ENCODE measurements at regions not wholly inside any gene's neighbourhood (a gene's known extent, or its start where the extent isn't known, plus 50 kb on each side); places are given as distances from the start of the nearest gene placed in this dataset.

- no peaks in the 10 kb centered on the region for H3K9me3 ChIP-seq
- DNase-seq: no peak
- no peak for TF ChIP-seq USF2 (IDR thresholded peaks at IDR 0.05; ENCODE audit: borderline replicate concordance, low read depth, low read length)
- no peak for TF ChIP-seq GABPA (IDR thresholded peaks at IDR 0.05; ENCODE audit: low read depth)
- no peak for TF ChIP-seq CHD2 (IDR thresholded peaks at IDR 0.05; ENCODE audit: low read length, partially characterized antibody)
- no peak for TF ChIP-seq TEAD4 (IDR thresholded peaks at IDR 0.05; ENCODE audit: borderline replicate concordance, insufficient read depth)
- WGBS (ENCODE audit: low lambda C conversion rate): 58% methylated on average over 7 of the region's 7 CpGs
- POLR2A ChIA-PET: no interaction called here
- no peaks in the 10 kb centered on the region for H3K79me2 ChIP-seq (ENCODE audit: insufficient read depth)
- H3K27ac ChIP-seq (ENCODE audit: low read depth in 2 of 2, low read length in 1 of 2): no peak overlapping the region
- H3F3A ChIP-seq (replicated peaks; ENCODE audit: insufficient read depth): no peaks in the 10 kb centered on the region
- no peaks in the 10 kb centered on the region for H4K20me1 ChIP-seq (ENCODE audit: insufficient read depth)
- no peaks in the 10 kb centered on the region for H3K36me3 ChIP-seq (replicated peaks in 1 of 2; ENCODE audit: control insufficient read depth in 1 of 2, insufficient read depth in 2 of 2, low read length in 1 of 2)
- H2AFZ ChIP-seq (ENCODE audit: low read depth): no peak overlapping the region
- H3K4me3 ChIP-seq (ENCODE audit: low read depth in 2 of 2, low read length in 1 of 2): no peak overlapping the region
- CTCF ChIA-PET: interaction anchor here (0.6 to 1.9 kb wide), 2 partner anchors 13 to 102 kb away, joined by 3 to 5 read pairs; no protein-coding TSS in a partner anchor
- no peaks in the 10 kb centered on the region for H3K27me3 ChIP-seq (ENCODE audit: insufficient read depth)
- H3K9me2 ChIP-seq: no peaks in the 10 kb centered on the region
- no peaks in the 10 kb centered on the region for H3K4me1 ChIP-seq (ENCODE audit: control insufficient read depth in 1 of 2, insufficient read depth in 2 of 2, low read depth in 1 of 2, low read length in 1 of 2)
- no peak overlapping the region for H3K9ac ChIP-seq
- H3K4me2 ChIP-seq: no peak overlapping the region
These were observed 89.7 kb upstream of the FHIT start for GRCh38 chr3:61340931-61341461.

- H3F3A ChIP-seq (replicated peaks; ENCODE audit: insufficient read depth): no peaks in the 10 kb centered on the region
- no peaks in the 10 kb centered on the region for H4K20me1 ChIP-seq (ENCODE audit: insufficient read depth)
- H3K4me1 ChIP-seq (ENCODE audit: control insufficient read depth in 1 of 2, insufficient read depth in 2 of 2, low read depth in 1 of 2, low read length in 1 of 2): no peaks in the 10 kb centered on the region
- CTCF ChIA-PET: no interaction called here
- no peaks in the 10 kb centered on the region for H3K9me2 ChIP-seq
- no peak overlapping the region for H3K27ac ChIP-seq (ENCODE audit: low read depth in 2 of 2, low read length in 1 of 2)
- no peak overlapping the region for H3K4me2 ChIP-seq
- POLR2A ChIA-PET: no interaction called here
- DNase-seq: no peak
- H3K9ac ChIP-seq: no peak overlapping the region
- TF ChIP-seq USF2 (IDR thresholded peaks at IDR 0.05; ENCODE audit: borderline replicate concordance, low read depth, low read length) (no peak), TAF1 (IDR thresholded peaks at IDR 0.05; ENCODE audit: borderline replicate concordance, low read depth, low read length) (no peak)
- H3K9me3 ChIP-seq: no peaks in the 10 kb centered on the region
- no peaks in the 10 kb centered on the region for H3K36me3 ChIP-seq (replicated peaks in 1 of 2; ENCODE audit: control insufficient read depth in 1 of 2, insufficient read depth in 2 of 2, low read length in 1 of 2)
- H3K4me3 ChIP-seq (ENCODE audit: low read depth in 2 of 2, low read length in 1 of 2): no peak overlapping the region
- no peak overlapping the region for H2AFZ ChIP-seq (ENCODE audit: low read depth)
- no peaks in the 10 kb centered on the region for H3K27me3 ChIP-seq (ENCODE audit: insufficient read depth)
- no peaks in the 10 kb centered on the region for H3K79me2 ChIP-seq (ENCODE audit: insufficient read depth)
These were observed 92.3 kb upstream of the FHIT start for GRCh38 chr3:61343543-61343942.

- H3K9ac ChIP-seq: no peak overlapping the region
- no peak overlapping the region for H3K27ac ChIP-seq (ENCODE audit: low read depth in 2 of 2, low read length in 1 of 2)
- no peak for DNase-seq
- H3K4me2 ChIP-seq: no peak overlapping the region
- no peaks in the 10 kb centered on the region for H3K9me3 ChIP-seq
- WGBS (ENCODE audit: low lambda C conversion rate): 82% methylated on average over 2 of the region's 2 CpGs
- H3K4me1 ChIP-seq (ENCODE audit: control insufficient read depth in 1 of 2, insufficient read depth in 2 of 2, low read depth in 1 of 2, low read length in 1 of 2): no peaks in the 10 kb centered on the region
- no peak for TF ChIP-seq TEAD4 (IDR thresholded peaks at IDR 0.05; ENCODE audit: borderline replicate concordance, insufficient read depth)
- no peaks in the 10 kb centered on the region for H3K36me3 ChIP-seq (replicated peaks in 1 of 2; ENCODE audit: control insufficient read depth in 1 of 2, insufficient read depth in 2 of 2, low read length in 1 of 2)
- H3K9me2 ChIP-seq: no peaks in the 10 kb centered on the region
- H3F3A ChIP-seq (replicated peaks; ENCODE audit: insufficient read depth): no peaks in the 10 kb centered on the region
- H3K4me3 ChIP-seq (ENCODE audit: low read depth in 2 of 2, low read length in 1 of 2): no peak overlapping the region
- no peaks in the 10 kb centered on the region for H3K79me2 ChIP-seq (ENCODE audit: insufficient read depth)
- ChIA-PET POLR2A (no interaction called here), CTCF (no interaction called here)
- H4K20me1 ChIP-seq (ENCODE audit: insufficient read depth): no peaks in the 10 kb centered on the region
- H2AFZ ChIP-seq (ENCODE audit: low read depth): no peak overlapping the region
- no peaks in the 10 kb centered on the region for H3K27me3 ChIP-seq (ENCODE audit: insufficient read depth)
These were observed 93.8 kb upstream of the FHIT start for GRCh38 chr3:61345020-61345419.
